SU-DHL-6 (cell line): ENCODE measurements at regions not wholly inside any gene's neighbourhood (a gene's known extent, or its start where the extent isn't known, plus 50 kb on each side); places are given as distances from the start of the nearest gene placed in this dataset.

Experiments used
- H2AFZ ChIP-seq: fragments of 200-600 bp; sonication (generic); 2 replicates; pipeline ENCODE4 v1.6.1; 2014; ENCODE audit warnings: low read depth, mild to moderate bottlenecking, moderate library complexity, mixed read lengths, antibody characterized with exemption, low read length; ENCODE audit not compliant: severe bottlenecking
- H3F3A ChIP-seq: fragments of 200-600 bp; shearing (Covaris generic); 2 replicates; pipeline ENCODE4 v1.6.0; 2016; ENCODE audit warnings: antibody characterized with exemption, mild to moderate bottlenecking; ENCODE audit not compliant: insufficient read depth
- H3K27ac ChIP-seq: fragments of 200-600 bp; sonication (generic); 2 replicates; pipeline ENCODE4 v1.5.1; 2016; ENCODE audit warnings: low read depth, mild to moderate bottlenecking, low read length, moderate library complexity, mixed read lengths
- H3K27me3 ChIP-seq: fragments of 200-600 bp; sonication (generic), shearing (Covaris generic); 2 replicates; pipeline ENCODE4 v1.6.0; 2014; ENCODE audit warnings: mild to moderate bottlenecking, low read length
- H3K36me3 ChIP-seq: fragments of 200-600 bp; sonication (generic); 2 replicates; pipeline ENCODE4 v1.6.1; 2014; ENCODE audit warnings: mild to moderate bottlenecking, low read length, mixed read lengths
- H3K4me2 ChIP-seq: fragments of 300-600, 200-600 bp; shearing (Covaris generic), sonication (generic); 2 replicates; pipeline ENCODE4 v1.6.0; 2014; ENCODE audit warnings: low read length, low read depth, mild to moderate bottlenecking; ENCODE audit not compliant: poor library complexity, severe bottlenecking
- H3K4me3 ChIP-seq: fragments of 200-600 bp; sonication (generic); 2 replicates; pipeline ENCODE4 v1.5.1; 2014; ENCODE audit warnings: antibody characterized with exemption, low read length, mild to moderate bottlenecking, mixed read lengths; ENCODE audit not compliant: insufficient read depth, poor library complexity, severe bottlenecking
- H3K79me2 ChIP-seq: fragments of 200-600 bp; sonication (generic); 2 replicates; pipeline ENCODE4 v1.6.1; 2014; ENCODE audit warnings: mild to moderate bottlenecking, low read length, moderate library complexity; ENCODE audit not compliant: insufficient read depth
- H3K9ac ChIP-seq: fragments of 200-600 bp; sonication (generic); 2 replicates; pipeline ENCODE4 v1.7.0; 2014; ENCODE audit warnings: mild to moderate bottlenecking, low read length
- H3K9me2 ChIP-seq: fragments of 200-600 bp; sonication (generic); replicated peaks from 2 replicates; pipeline ENCODE4 v1.6.1; 2014; ENCODE audit warnings: low read length; ENCODE audit not compliant: insufficient read depth
- H3K9me3 ChIP-seq: fragments of 200-600 bp; sonication (generic); 2 replicates; pipeline ENCODE4 v1.6.1; 2014; ENCODE audit warnings: low read length, mixed read lengths; ENCODE audit not compliant: insufficient read depth
- H4K20me1 ChIP-seq: fragments of 200-600 bp; sonication (generic); 2 replicates; pipeline ENCODE4 v1.6.1; 2014; ENCODE audit warnings: low read depth, mild to moderate bottlenecking, antibody characterized with exemption, low read length, moderate library complexity, mixed read lengths
- CTCF ChIP-seq: fragments of 200-600 bp; sonication (generic); IDR thresholded peaks from one replicate; pipeline ENCODE4 v1.5.1; 2017; ENCODE audit warnings: antibody characterized with exemption, mild to moderate bottlenecking, low read length, moderate library complexity; ENCODE audit not compliant: insufficient read depth, poor library complexity, severe bottlenecking
- EZH2phosphoT487 ChIP-seq: fragments of 200-600 bp; sonication (generic), shearing (Covaris generic); conservative IDR thresholded peaks from 2 replicates; pipeline ENCODE4 v1.6.1; 2018; ENCODE audit warnings: mild to moderate bottlenecking, antibody characterized with exemption, low read length, moderate library complexity, mixed read lengths

DNA sequence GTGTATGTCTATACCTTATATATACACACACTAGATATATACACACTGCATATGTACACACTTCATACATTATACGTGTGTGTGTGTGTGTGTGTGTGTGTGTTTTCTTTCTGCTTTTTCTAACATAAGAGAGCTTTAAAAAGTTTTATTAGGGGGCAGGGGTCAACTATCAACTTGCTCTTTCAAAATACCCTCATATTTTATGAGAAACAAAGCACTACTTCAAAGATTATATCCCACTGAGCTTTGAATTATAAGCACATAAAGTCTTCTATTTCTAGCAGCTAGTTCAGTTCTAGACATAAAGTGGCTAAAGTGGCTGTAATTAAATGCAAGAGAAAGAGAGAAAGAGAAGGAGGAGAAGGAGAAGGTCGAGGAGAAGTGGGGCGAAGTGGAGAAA is 1361.3 kb downstream of the ZPLD1 start:
- H2AFZ ChIP-seq: no peak overlapping the region
- H3K79me2 ChIP-seq: no peaks in the 10 kb centered on the region
- no peak overlapping the region for H3K27ac ChIP-seq
- H3K4me2 ChIP-seq: no peak overlapping the region
- H3F3A ChIP-seq: no peaks in the 10 kb centered on the region
- no peaks in the 10 kb centered on the region for H3K27me3 ChIP-seq
- no peak overlapping the region for H3K9ac ChIP-seq
- no peaks in the 10 kb centered on the region for H3K36me3 ChIP-seq
- H4K20me1 ChIP-seq: no peaks in the 10 kb centered on the region
- TF ChIP-seq EZH2phosphoT487 (no peak), CTCF (no peak)
- H3K4me3 ChIP-seq: no peak overlapping the region
- H3K9me2 ChIP-seq: no peaks in the 10 kb centered on the region
- no peaks in the 10 kb centered on the region for H3K9me3 ChIP-seq

GRCh38 chr3:103803787-103804186 is 1369.0 kb downstream of the ZPLD1 start:
- no peaks in the 10 kb centered on the region for H3K27me3 ChIP-seq
- no peaks in the 10 kb centered on the region for H3F3A ChIP-seq
- no peaks in the 10 kb centered on the region for H4K20me1 ChIP-seq
- H3K9ac ChIP-seq: no peak overlapping the region
- TF ChIP-seq EZH2phosphoT487 (no peak), CTCF (no peak)
- no peak overlapping the region for H3K27ac ChIP-seq
- H3K79me2 ChIP-seq: no peaks in the 10 kb centered on the region
- H3K36me3 ChIP-seq: no peaks in the 10 kb centered on the region
- no peaks in the 10 kb centered on the region for H3K9me3 ChIP-seq
- H2AFZ ChIP-seq: no peak overlapping the region
- no peak overlapping the region for H3K4me3 ChIP-seq
- no peaks in the 10 kb centered on the region for H3K9me2 ChIP-seq
- H3K4me2 ChIP-seq: no peak overlapping the region

GRCh38 chr3:103810167-103810566 is 1375.4 kb downstream of the ZPLD1 start:
- Histone ChIP-seq H4K20me1 (no peaks in the 10 kb centered on the region), H3K36me3 (no peaks in the 10 kb centered on the region), H3K27me3 (no peaks in the 10 kb centered on the region), H3K9me3 (no peaks in the 10 kb centered on the region), H3K9ac (no peak overlapping the region), H3K4me3 (no peak overlapping the region), H2AFZ (no peak overlapping the region), H3K9me2 (no peaks in the 10 kb centered on the region), H3K27ac (no peak overlapping the region), H3K79me2 (no peaks in the 10 kb centered on the region), H3F3A (no peaks in the 10 kb centered on the region), H3K4me2 (no peak overlapping the region)
- TF ChIP-seq EZH2phosphoT487 (no peak), CTCF (no peak)

DNA sequence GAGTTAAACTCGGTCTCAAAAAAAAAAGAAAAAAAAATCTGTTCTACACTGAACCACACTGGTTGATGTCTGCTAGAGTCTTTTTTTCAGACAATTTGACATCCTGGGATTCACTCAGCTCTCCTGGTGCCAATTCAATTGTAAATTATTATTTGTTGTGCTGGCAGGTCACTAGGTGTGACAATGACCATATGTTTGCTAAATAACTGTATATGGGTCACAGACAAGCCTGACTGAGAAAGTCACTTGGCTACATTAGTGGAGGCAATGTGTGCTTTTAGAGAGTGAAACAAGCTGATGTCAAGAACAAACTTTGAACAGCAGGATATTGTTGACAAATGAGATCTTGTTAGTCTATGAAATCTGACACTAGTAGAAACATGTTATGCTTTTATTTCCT is 1379.1 kb downstream of the ZPLD1 start:
- Histone ChIP-seq H3K4me2 (no peak overlapping the region), H3K9me3 (no peaks in the 10 kb centered on the region), H3K9ac (no peak overlapping the region), H3K36me3 (no peaks in the 10 kb centered on the region), H3K79me2 (no peaks in the 10 kb centered on the region), H3K27me3 (no peaks in the 10 kb centered on the region), H2AFZ (no peak overlapping the region), H3F3A (no peaks in the 10 kb centered on the region), H3K4me3 (no peak overlapping the region), H4K20me1 (no peaks in the 10 kb centered on the region), H3K9me2 (no peaks in the 10 kb centered on the region), H3K27ac (no peak overlapping the region)
- TF ChIP-seq EZH2phosphoT487: no peak
- TF ChIP-seq CTCF: no peak
